H1 (cell line): ENCODE measurements at regions not wholly inside any gene's neighbourhood (a gene's known extent, or its start where the extent isn't known, plus 50 kb on each side); places are given as distances from the start of the nearest gene placed in this dataset.
A peak's percentile ranks its signal among the peaks of the same experiment; 100 is the strongest.

Experiments
- CTCF ChIA-PET: fragments of 300-600 bp; sonication (Branson Sonifier 250); formaldehyde crosslinking; loops from one replicate; lab custom pipeline; 2021; ENCODE audit not compliant: partially characterized antibody; lab: Charles Lee
- POLR2A ChIA-PET: fragments of 300-600 bp; sonication (Branson Sonifier 250); formaldehyde crosslinking; loops from one replicate; lab custom pipeline; 2021; ENCODE audit warnings: inconsistent platforms; ENCODE audit not compliant: partially characterized antibody; lab: Charles Lee
- DNase-seq, 2 experiments: peaks; one replicate each; pipeline versions ENCODE4 v3.0.0 to v3.0.0-alpha.2; 2010 to 2022; ENCODE audit warnings: low spot score in 2 of 2, low read depth in 1 of 2, mixed read lengths in 1 of 2
- FAIRE-seq: peaks from 2 replicates; lab custom pipeline; 2011; peaks lifted over from hg19 to GRCh38; lab: Jason Lieb, UNC
- H2AFZ ChIP-seq: 2 replicates; pipeline ENCODE4 v1.8.1; 2012; ENCODE audit warnings: low read length, inconsistent platforms
- H2AK5ac ChIP-seq: 2 replicates; pipeline ENCODE4 v1.6.1; 2013; ENCODE audit warnings: low read depth, low read length
- H2BK120ac ChIP-seq: replicated peaks from 2 replicates; pipeline ENCODE3; 2013; ENCODE audit warnings: low read depth, low read length, inconsistent platforms
- H2BK12ac ChIP-seq: 2 replicates; pipeline ENCODE4 v1.6.1; 2013; ENCODE audit warnings: low read depth, low read length
- H2BK15ac ChIP-seq: 2 replicates; pipeline ENCODE4 v1.6.1; 2013; ENCODE audit warnings: low read length
- H2BK20ac ChIP-seq: 2 replicates; pipeline ENCODE4 v1.6.1; 2013; ENCODE audit warnings: low read length
- H2BK5ac ChIP-seq: 2 replicates; pipeline ENCODE4 v1.6.1; 2013; ENCODE audit warnings: low read depth, low read length
- H3K14ac ChIP-seq: 2 replicates; pipeline ENCODE4 v1.6.1; 2013; ENCODE audit warnings: inconsistent platforms; ENCODE audit not compliant: insufficient read length
- H3K18ac ChIP-seq: 2 replicates; pipeline ENCODE4 v1.6.1; 2013; ENCODE audit warnings: low read length; ENCODE audit errors: extremely low read depth
- H3K23ac ChIP-seq: 2 replicates; pipeline ENCODE4 v1.6.1; 2013; ENCODE audit warnings: inconsistent platforms; ENCODE audit not compliant: insufficient read length
- H3K23me2 ChIP-seq: 2 replicates; pipeline ENCODE4 v1.6.1; 2013; ENCODE audit warnings: low read depth, low read length
- H3K27ac ChIP-seq: 2 replicates; pipeline ENCODE4 v1.6.1; 2011; ENCODE audit warnings: low read depth, low read length, inconsistent platforms
- H3K27me3 ChIP-seq, 4 experiments: replicated peaks in 1 of 4; 1 replicate in 1 of 4; 2 replicates in 3 of 4; pipeline versions ENCODE4 v1.6.1 to v1.8.1; 2011 to 2013; ENCODE audit warnings: low read length in 3 of 4, mild to moderate bottlenecking in 3 of 4, inconsistent platforms in 2 of 4, mixed read lengths in 2 of 4, moderate library complexity in 1 of 4; ENCODE audit not compliant: control insufficient read depth in 3 of 4, insufficient read depth in 3 of 4; ENCODE audit errors: extremely low read depth in 1 of 4
- H3K36me3 ChIP-seq, 4 experiments: 2 replicates each; pipeline versions ENCODE4 v1.6.1 to v1.8.1; 2011 to 2013; ENCODE audit warnings: mild to moderate bottlenecking in 4 of 4, low read length in 3 of 4, moderate library complexity in 2 of 4, control low read depth in 1 of 4, inconsistent platforms in 1 of 4; ENCODE audit not compliant: insufficient read depth in 4 of 4, control insufficient read depth in 2 of 4
- H3K4ac ChIP-seq: replicated peaks from 2 replicates; pipeline ENCODE3; 2013; ENCODE audit warnings: low read length, low read depth, mixed read lengths, inconsistent platforms; ENCODE audit not compliant: insufficient read length
- H3K4me1 ChIP-seq, 4 experiments: replicated peaks in 1 of 4; 1 replicate in 1 of 4; 2 replicates in 3 of 4; pipeline versions ENCODE4 v1.6.1 to v1.8.1; 2011 to 2013; ENCODE audit warnings: low read length in 3 of 4, inconsistent platforms in 2 of 4, mixed read lengths in 1 of 4; ENCODE audit not compliant: insufficient read depth in 4 of 4, control insufficient read depth in 3 of 4
- H3K4me2 ChIP-seq, 2 experiments: 2 replicates each; pipeline versions ENCODE4 v1.6.1 to v1.8.1; 2011 to 2013; ENCODE audit warnings: low read depth in 2 of 2, low read length in 2 of 2, control low read depth in 1 of 2, inconsistent platforms in 1 of 2, mild to moderate bottlenecking in 1 of 2; ENCODE audit not compliant: insufficient read depth in 1 of 2
- H3K4me3 ChIP-seq, 4 experiments: fragments of 200-600, 300-600 bp in 1 of 4; sonication (generic), shearing (Covaris generic), sonication (Bioruptor Twin) in 1 of 4; 2 replicates each; pipeline versions ENCODE4 v1.5.1 to v1.8.1; 2011 to 2016; ENCODE audit warnings: low read length in 4 of 4, low read depth in 3 of 4, control low read depth in 2 of 4, inconsistent platforms in 2 of 4, mild to moderate bottlenecking in 2 of 4, mixed read lengths in 1 of 4, moderate library complexity in 1 of 4; ENCODE audit not compliant: insufficient read depth in 2 of 4; ENCODE audit errors: extremely low read depth in 1 of 4
- H3K56ac ChIP-seq: replicated peaks from 2 replicates; pipeline ENCODE3; 2013; ENCODE audit warnings: low read depth, mild to moderate bottlenecking, mixed read lengths, low read length, inconsistent platforms; ENCODE audit not compliant: insufficient read length
- H3K79me1 ChIP-seq: 2 replicates; pipeline ENCODE4 v1.6.1; 2013; ENCODE audit warnings: low read depth, low read length, control low read depth
- H3K79me2 ChIP-seq, 2 experiments: 2 replicates each; pipeline versions ENCODE4 v1.6.1 to v1.8.1; 2012 to 2013; ENCODE audit warnings: low read length in 2 of 2, mild to moderate bottlenecking in 2 of 2, inconsistent platforms in 1 of 2; ENCODE audit not compliant: insufficient read depth in 2 of 2, control insufficient read depth in 1 of 2
- H3K9ac ChIP-seq, 4 experiments: replicated peaks in 1 of 4; 1 replicate in 1 of 4; 2 replicates in 3 of 4; pipeline versions ENCODE4 v1.6.1 to v1.8.1; 2011 to 2013; ENCODE audit warnings: low read depth in 3 of 4, low read length in 3 of 4, control low read depth in 2 of 4, mild to moderate bottlenecking in 2 of 4, moderate library complexity in 2 of 4, inconsistent platforms in 1 of 4; ENCODE audit errors: extremely low read depth in 1 of 4
- H3K9me3 ChIP-seq, 2 experiments: 2 replicates each; pipeline versions ENCODE4 v1.6.1 to v1.8.1; 2012 to 2013; ENCODE audit warnings: mild to moderate bottlenecking in 2 of 2, moderate library complexity in 2 of 2, control low read depth in 1 of 2, inconsistent platforms in 1 of 2, low read depth in 1 of 2, low read length in 1 of 2, mixed read lengths in 1 of 2; ENCODE audit not compliant: insufficient read depth in 2 of 2
- H4K20me1 ChIP-seq, 2 experiments: replicated peaks in 1 of 2; 2 replicates each; pipeline versions ENCODE3 to v1.8.1; 2011 to 2013; ENCODE audit warnings: inconsistent platforms in 2 of 2, low read length in 2 of 2, mild to moderate bottlenecking in 1 of 2; ENCODE audit not compliant: insufficient read depth in 2 of 2, control insufficient read depth in 1 of 2
- H4K5ac ChIP-seq: 2 replicates; pipeline ENCODE4 v1.6.1; 2013; ENCODE audit warnings: low read length, low read depth, mixed read lengths, inconsistent platforms; ENCODE audit not compliant: insufficient read length
- H4K8ac ChIP-seq: 2 replicates; pipeline ENCODE4 v1.8.0; 2013; ENCODE audit warnings: mild to moderate bottlenecking, moderate library complexity, low read length, inconsistent platforms; ENCODE audit not compliant: insufficient read depth; ENCODE audit errors: extremely low read depth
- H4K91ac ChIP-seq: replicated peaks from 2 replicates; pipeline ENCODE3; 2013; ENCODE audit warnings: low read length, mixed read lengths, inconsistent platforms; ENCODE audit not compliant: insufficient read length
- CBX8 ChIP-seq: fragments of 300-800, 300-1000 bp; sonication (generic); IDR thresholded peaks from 2 replicates; pipeline ENCODE4 v1.7.1; 2016; ENCODE audit warnings: low read depth, low read length, borderline replicate concordance
- E2F6 ChIP-seq: IDR thresholded peaks from 2 replicates; pipeline ENCODE4 v1.6.1; 2012; ENCODE audit warnings: inconsistent platforms
- WGBS, 2 experiments: shearing (Covaris generic) in 1 of 2; methylation state at CpG; one replicate each; pipeline versions ENCODE4 v1.1.6 to v1.1.7; 2013 to 2015; ENCODE audit warnings: low lambda C conversion rate in 2 of 2, mixed read lengths in 2 of 2, inconsistent platforms in 1 of 2, low coverage in 1 of 2, missing lambda C conversion rate in 1 of 2; ENCODE audit not compliant: insufficient replicate concordance in 2 of 2, insufficient coverage in 1 of 2, insufficient read length in 1 of 2; ENCODE audit errors: extremely low coverage in 1 of 2, missing lambda C conversion rate in 1 of 2; 5-methylcytosine and 5-hydroxymethylcytosine counted together

DNA sequence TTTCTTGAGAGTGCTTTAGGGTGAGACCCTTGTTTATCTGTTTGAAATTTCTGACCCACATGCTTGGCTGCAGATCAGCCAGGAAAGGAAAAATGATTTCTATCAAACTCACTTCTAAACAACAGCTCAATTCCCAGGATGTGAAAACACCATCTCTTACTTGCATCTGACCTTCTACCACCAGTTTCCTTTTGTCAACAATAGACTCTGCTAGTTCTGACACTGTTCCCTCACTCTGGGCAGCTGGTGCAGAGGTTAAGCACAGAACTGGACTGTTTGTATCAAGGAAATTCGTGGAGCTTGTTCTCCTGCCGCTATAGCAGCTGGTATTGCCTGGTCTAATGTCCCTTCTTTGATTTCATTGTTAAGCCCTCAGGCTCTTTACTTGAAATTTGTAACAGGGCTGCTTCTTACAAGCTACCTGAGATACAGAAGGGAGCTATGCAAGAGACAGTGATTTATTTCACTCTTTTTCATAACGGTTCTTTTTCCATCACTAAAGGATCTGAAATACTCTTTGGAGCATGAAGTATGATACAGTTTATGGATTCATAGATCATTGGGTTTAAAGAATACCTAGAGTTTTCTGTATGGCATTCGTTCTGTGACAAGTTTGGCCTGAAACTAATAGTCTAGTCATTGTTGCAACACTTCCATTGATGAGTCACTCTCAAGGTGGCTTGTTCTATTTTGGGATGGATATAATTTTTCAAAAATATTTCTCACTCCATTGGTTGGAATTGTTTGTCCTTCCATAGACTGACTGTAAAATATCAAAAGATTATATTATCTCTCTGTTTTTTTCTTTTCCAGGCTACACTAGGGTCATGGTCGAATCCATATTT is 178.2 kb upstream of the ZC3H12C start:
- 87% methylated on average over 5 of the region's 5 CpGs; no CpG with 5 or more reads in 1 of the 2 experiments for WGBS, 2 experiments
- Histone ChIP-seq H2BK120ac (no peak overlapping the region), H3K4me1 (no peaks in the 10 kb centered on the region), H2AFZ (peak overlapping the region; percentile 73), H3K4me2 (no peak overlapping the region), H3K56ac (no peak overlapping the region), H4K91ac (no peak overlapping the region), H3K23ac (no peak overlapping the region), H3K27me3 (no peaks in the 10 kb centered on the region), H4K8ac (no peak overlapping the region), H4K5ac (no peak overlapping the region), H3K79me2 (no peaks in the 10 kb centered on the region), H3K4ac (no peak overlapping the region), H3K9ac (peak overlapping the region in 1 of 4 experiments; percentile 9; a peak in 1 of 7 replicates), H2BK12ac (no peak overlapping the region), H2BK15ac (no peak overlapping the region), H3K27ac (no peak overlapping the region), H3K4me3 (no peak overlapping the region), H2BK5ac (no peak overlapping the region), H3K79me1 (no peaks in the 10 kb centered on the region), H3K18ac (no peak overlapping the region), H3K36me3 (no peaks in the 10 kb centered on the region), H4K20me1 (no peaks in the 10 kb centered on the region), H3K14ac (no peak overlapping the region), H2BK20ac (no peak overlapping the region), H3K9me3 (peaks cover 0 to 2% of the 10 kb centered on the region in 2 experiments; a peak in 1 of 4 replicates), H2AK5ac (no peak overlapping the region), H3K23me2 (no peaks in the 10 kb centered on the region)
- TF ChIP-seq CBX8 (no peak), E2F6 (no peak)
- POLR2A ChIA-PET = no interaction called here
- CTCF ChIA-PET = interaction anchor here (0.6 to 1.2 kb wide), 6 partner anchors 22 to 1207 kb away, joined by 3 to 4 read pairs (median 3); no protein-coding TSS in a partner anchor
- no peak for DNase-seq
- FAIRE-seq = peak; percentile 7
